Epithelial cell of esophagus (primary cell): ENCODE measurements at regions not wholly inside any gene's neighbourhood (a gene's known extent, or its start where the extent isn't known, plus 50 kb on each side); places are given as distances from the start of the nearest gene placed in this dataset.

Source experiments
- DNase-seq: peaks from one replicate; pipeline ENCODE4 v3.0.0; 2010; ENCODE audit warnings: low read depth
- H3K4me3 ChIP-seq: 2 replicates; pipeline ENCODE4 v1.5.1; 2011; ENCODE audit warnings: mild to moderate bottlenecking, low read length, control low read depth
- TF ChIP-seq, protein P1 (sequence below): IDR thresholded peaks from 2 replicates; pipeline ENCODE4 v1.5.1; 2011; ENCODE audit warnings: low read depth, mild to moderate bottlenecking, low read length, control low read depth, inconsistent platforms; ENCODE audit not compliant: insufficient read depth; ENCODE audit errors: missing control alignments

DNA sequence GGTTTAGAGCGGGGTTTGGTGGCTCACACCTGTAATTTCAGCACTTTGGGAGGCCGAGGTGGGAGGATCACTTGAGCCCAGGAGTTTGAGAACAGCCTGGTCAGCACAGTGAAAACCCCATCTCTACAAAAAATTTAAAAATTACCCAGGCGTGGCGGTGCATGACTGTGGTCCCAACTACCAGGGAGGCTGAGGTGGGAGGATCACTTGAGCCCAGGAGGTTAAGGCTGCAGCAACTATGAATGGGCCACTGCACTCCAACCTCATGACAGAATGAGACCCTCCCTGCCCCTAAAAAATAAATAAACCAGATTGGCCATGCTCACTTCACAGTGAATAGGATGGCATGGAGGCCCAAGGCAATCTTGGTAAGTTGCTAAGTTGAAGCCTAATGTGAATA is 168.9 kb downstream of the RHOU start:
- H3K4me3 ChIP-seq = no peak overlapping the region
- no peak for DNase-seq
- TF ChIP-seq, protein P1, sequence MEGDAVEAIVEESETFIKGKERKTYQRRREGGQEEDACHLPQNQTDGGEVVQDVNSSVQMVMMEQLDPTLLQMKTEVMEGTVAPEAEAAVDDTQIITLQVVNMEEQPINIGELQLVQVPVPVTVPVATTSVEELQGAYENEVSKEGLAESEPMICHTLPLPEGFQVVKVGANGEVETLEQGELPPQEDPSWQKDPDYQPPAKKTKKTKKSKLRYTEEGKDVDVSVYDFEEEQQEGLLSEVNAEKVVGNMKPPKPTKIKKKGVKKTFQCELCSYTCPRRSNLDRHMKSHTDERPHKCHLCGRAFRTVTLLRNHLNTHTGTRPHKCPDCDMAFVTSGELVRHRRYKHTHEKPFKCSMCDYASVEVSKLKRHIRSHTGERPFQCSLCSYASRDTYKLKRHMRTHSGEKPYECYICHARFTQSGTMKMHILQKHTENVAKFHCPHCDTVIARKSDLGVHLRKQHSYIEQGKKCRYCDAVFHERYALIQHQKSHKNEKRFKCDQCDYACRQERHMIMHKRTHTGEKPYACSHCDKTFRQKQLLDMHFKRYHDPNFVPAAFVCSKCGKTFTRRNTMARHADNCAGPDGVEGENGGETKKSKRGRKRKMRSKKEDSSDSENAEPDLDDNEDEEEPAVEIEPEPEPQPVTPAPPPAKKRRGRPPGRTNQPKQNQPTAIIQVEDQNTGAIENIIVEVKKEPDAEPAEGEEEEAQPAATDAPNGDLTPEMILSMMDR = no peak

DNA sequence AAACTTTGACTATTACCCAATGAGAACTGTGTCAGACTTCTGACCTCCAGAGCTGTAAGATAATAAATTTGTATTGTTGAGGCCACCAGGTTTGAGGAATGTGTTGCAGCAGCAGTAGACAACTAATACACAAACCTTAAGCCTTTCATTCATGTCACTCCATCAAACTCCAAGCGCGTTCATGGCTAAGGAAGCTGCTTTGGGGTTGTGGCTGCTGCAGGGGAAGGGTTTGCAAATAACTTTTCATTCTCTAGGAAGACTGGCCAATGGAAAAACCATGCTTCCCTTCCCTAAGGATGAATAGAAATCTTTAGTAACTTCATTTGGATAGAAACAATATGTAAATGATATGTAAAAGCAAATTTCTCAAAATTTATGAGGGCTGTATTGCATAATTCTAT is 170.4 kb downstream of the RHOU start:
- DNase-seq = no peak
- TF ChIP-seq, protein P1 = no peak
- no peak overlapping the region for H3K4me3 ChIP-seq

GRCh38 chr1:228906223-228906860 is 171.1 kb downstream of the RHOU start:
- DNase-seq = no peak
- TF ChIP-seq, protein P1 = no peak
- no peak overlapping the region for H3K4me3 ChIP-seq

DNA sequence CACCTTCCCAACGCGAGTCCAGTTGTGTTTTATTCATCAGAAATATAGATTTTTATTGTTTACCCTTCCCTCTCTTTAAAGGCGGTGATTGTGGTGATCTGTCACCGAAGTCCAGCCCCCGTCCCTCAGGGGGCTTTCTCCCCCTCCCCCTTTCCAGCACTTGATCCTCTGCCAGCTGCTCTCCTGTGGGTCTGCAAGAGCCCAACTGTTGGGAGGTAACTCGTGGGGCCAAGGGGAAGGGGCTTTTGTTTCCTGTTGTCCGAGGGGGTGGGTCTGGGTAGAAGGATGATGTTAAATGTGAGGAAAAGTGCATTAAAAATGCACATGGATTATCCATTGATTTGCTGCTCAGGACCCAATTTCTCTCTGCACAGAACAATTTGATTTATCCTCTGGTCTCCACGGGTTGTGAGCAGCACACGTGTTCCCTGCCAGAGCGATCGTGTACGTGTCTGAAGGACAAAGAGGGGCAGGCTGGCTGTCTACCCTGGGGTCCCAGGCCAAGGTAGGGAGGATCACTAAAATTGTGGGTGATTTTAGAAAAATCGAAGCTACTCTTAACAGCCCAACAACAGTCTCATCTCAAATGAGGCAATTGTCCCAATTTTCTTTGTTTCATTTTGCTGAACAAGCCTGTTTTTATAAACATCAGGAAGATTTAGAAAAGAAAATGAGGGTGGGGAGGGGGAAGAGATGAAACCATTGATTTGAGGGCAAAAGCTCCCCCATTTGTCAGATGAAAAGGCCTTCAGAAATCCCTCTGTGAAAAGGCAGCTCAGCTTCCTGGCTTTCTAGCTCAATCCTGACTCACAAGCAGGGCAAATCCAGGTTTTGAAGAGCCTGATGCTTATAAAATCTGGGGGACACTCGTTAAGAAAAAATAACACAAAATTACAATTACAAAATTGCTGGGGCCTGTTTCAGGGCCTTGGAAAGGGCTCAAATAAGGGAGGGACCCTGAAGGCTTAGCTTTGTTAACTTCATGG is 176.2 kb downstream of the RHOU start:
- DNase-seq = no peak

DNA sequence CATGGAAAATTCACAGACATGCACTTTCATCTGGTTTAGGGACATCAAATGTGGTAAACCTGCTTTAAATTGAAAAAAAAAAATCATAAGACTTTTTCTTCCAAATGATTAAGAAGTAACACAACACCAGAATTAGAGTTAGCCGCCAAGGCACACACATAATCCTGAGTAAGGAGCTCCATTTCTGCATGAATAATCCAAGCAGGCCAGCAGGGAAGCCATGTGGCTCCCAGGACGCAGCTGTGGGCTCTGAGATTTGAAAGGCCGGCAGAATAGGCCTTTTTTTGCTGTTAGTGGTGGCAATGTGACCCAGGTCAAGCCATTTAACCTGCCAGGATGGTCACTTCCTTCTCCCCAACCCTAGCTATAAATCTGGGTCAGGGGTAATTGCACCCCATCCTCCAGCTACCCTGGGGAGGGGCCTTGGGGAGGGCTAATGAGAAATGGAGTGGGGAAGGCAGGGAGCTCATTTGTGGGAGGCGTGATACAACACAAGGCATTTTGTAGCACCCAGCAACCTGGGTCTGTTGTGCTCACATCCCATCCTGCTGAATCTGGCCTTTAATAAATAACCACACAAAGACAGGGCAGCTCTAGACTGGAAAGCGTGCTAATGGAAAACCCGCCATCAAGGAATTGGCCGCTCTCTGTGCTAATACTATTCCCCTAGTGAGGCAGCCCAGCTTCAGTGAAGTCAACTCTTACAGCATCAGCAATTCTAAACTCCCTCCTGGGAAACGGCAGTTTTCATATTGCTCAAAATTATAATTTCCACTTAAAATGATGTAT is 178.5 kb downstream of the RHOU start:
- no peak overlapping the region for H3K4me3 ChIP-seq
- no peak for DNase-seq
- TF ChIP-seq, protein P1 = no peak

More for the DNA sequence above, 176.2 kb downstream of the RHOU start:
- no peak overlapping the region for H3K4me3 ChIP-seq
- TF ChIP-seq, protein P1 = no peak

DNA sequence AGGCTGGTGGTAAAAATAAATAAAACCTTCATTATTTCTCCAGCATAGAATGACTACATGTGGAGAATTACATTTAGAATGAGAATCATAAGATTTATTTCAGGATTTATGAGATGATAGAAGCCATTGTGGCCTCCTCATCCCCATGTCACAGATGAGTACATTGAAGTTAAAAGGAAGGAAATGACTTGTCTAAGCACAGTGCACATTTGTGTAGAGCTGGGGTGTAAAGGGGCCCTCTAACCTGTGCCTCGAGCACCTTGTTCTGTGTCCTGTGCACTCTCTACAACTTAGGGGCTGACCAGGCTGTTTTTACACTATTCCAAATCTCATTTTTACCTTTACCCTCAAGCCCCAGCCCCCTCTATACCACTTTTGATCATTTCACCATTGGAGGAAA is 179.4 kb downstream of the RHOU start:
- no peak overlapping the region for H3K4me3 ChIP-seq
- TF ChIP-seq, protein P1 = no peak
- no peak for DNase-seq
